ENCODE measurements at regions not wholly inside any gene's neighbourhood (a gene's known extent, or its start where the extent isn't known, plus 50 kb on each side); places are given as distances from the start of the nearest gene placed in this dataset.

GRCh38 chr7:45506059-45506458, 68.1 kb upstream of the ADCY1 start:
- in situ Hi-C loops (cut with MboI; ENCODE audit: low sequenced_read_pairs) = no loop called here

- in situ Hi-C loops (cut with MboI; ENCODE audit: low sequenced_read_pairs) = no loop called here
Observed at GRCh38 chr7:45509222-45509621, 64.9 kb upstream of the ADCY1 start.

- in situ Hi-C loops (cut with MboI; ENCODE audit: low sequenced_read_pairs) = no loop called here
Observed at GRCh38 chr7:45511721-45512597, 62.2 kb upstream of the ADCY1 start.

GRCh38 chr7:45514944-45515343, 59.2 kb upstream of the ADCY1 start:
- in situ Hi-C loops (cut with MboI; ENCODE audit: low sequenced_read_pairs) = no loop called here

GRCh38 chr7:45515346-45515745, 58.8 kb upstream of the ADCY1 start:
- in situ Hi-C loops (cut with MboI; ENCODE audit: low sequenced_read_pairs) = no loop called here

All from HL-60/S4 treated with phorbol 12-myristate 13-acetate at 8.2 ng/mL for 4 days and 3 days (cell line).